Activated T-cell treated with anti-CD3 and anti-CD28 coated beads, Interleukin-2, amount 50 U/mL, for 24 hours (primary cell): ENCODE measurements at regions not wholly inside any gene's neighbourhood (a gene's known extent, or its start where the extent isn't known, plus 50 kb on each side); places are given as distances from the start of the nearest gene placed in this dataset.
"Not testable (repeated sequence)": the region's sequence is repeated elsewhere in the genome, so short reads cannot be mapped to it uniquely, and the experiment has no call there.

Experiments
- DNase-seq: peaks from one replicate; pipeline ENCODE4 v3.0.0-alpha.2; 2020
- H3K27ac Mint-ChIP-seq: 2 replicates; pipeline ENCODE4 v1.8.0; 2020; ENCODE audit warnings: mild to moderate bottlenecking, mixed read lengths
- H3K27me3 Mint-ChIP-seq: 2 replicates; pipeline ENCODE4 v1.8.0; 2020; ENCODE audit warnings: mixed read lengths
- H3K36me3 Mint-ChIP-seq: 2 replicates; pipeline ENCODE4 v1.8.0; 2020; ENCODE audit warnings: low read depth, mixed read lengths
- H3K4me1 Mint-ChIP-seq: 2 replicates; pipeline ENCODE4 v1.8.0; 2020; ENCODE audit warnings: low read depth, mixed read lengths
- H3K4me3 Mint-ChIP-seq: 2 replicates; pipeline ENCODE4 v1.8.0; 2020; ENCODE audit warnings: mild to moderate bottlenecking, moderate library complexity, mixed read lengths
- H3K9me3 Mint-ChIP-seq: 2 replicates; pipeline ENCODE4 v1.8.0; 2020; ENCODE audit warnings: mixed read lengths

DNA sequence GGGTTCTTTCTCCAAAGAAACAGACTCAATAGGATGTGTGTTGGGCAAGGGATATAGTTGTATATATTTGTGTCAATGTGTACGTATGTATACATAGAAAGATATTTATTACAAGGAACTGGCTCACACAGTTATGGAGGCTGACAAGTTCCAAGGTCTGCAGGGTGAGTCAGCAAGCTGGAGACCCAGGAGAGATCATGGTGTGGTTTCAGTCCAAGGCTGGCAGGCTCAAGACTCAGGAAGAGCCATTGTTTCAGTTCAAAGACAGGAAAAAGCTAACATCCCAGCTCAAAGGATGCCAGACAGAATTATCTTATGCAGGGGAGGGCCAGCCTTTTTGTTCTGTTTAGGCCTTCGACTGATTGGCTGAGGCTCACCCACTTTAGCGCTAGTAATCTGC lies 89.9 kb upstream of the RALGAPA2 start:
- Mint-ChIP-seq H3K36me3 (no peaks in the 10 kb centered on the region), H3K4me3 (no peak overlapping the region), H3K27ac (no peak overlapping the region), H3K9me3 (no peaks in the 10 kb centered on the region), H3K4me1 (no peaks in the 10 kb centered on the region), H3K27me3 (peaks cover 7% of the 10 kb centered on the region)
- no peak for DNase-seq

- no peak overlapping the region for H3K4me3 Mint-ChIP-seq
- no peak overlapping the region for H3K27ac Mint-ChIP-seq
- H3K27me3 Mint-ChIP-seq = no peaks in the 10 kb centered on the region
- no peaks in the 10 kb centered on the region for H3K4me1 Mint-ChIP-seq
- H3K9me3 Mint-ChIP-seq = no peaks in the 10 kb centered on the region
- no peaks in the 10 kb centered on the region for H3K36me3 Mint-ChIP-seq
- DNase-seq = no peak
Observed at GRCh38 chr20:20799716-20800312, 87.4 kb upstream of the RALGAPA2 start.

- Mint-ChIP-seq H3K9me3 (no peaks in the 10 kb centered on the region), H3K4me3 (no peak overlapping the region), H3K27me3 (peaks cover 2% of the 10 kb centered on the region), H3K4me1 (no peaks in the 10 kb centered on the region), H3K36me3 (no peaks in the 10 kb centered on the region), H3K27ac (no peak overlapping the region)
- no peak for DNase-seq
Observed at GRCh38 chr20:20797521-20798310, 85.3 kb upstream of the RALGAPA2 start.

- Mint-ChIP-seq H3K27me3 (peaks cover 2% of the 10 kb centered on the region), H3K4me1 (no peaks in the 10 kb centered on the region), H3K4me3 (no peak overlapping the region), H3K9me3 (no peaks in the 10 kb centered on the region), H3K27ac (no peak overlapping the region), H3K36me3 (no peaks in the 10 kb centered on the region)
- no peak for DNase-seq
Observed at GRCh38 chr20:20796766-20797440, 84.5 kb upstream of the RALGAPA2 start.

GRCh38 chr20:20795721-20796120 lies 83.3 kb upstream of the RALGAPA2 start:
- no peaks in the 10 kb centered on the region for H3K4me1 Mint-ChIP-seq
- H3K27me3 Mint-ChIP-seq = peaks cover 2% of the 10 kb centered on the region
- DNase-seq = no peak
- no peaks in the 10 kb centered on the region for H3K9me3 Mint-ChIP-seq
- no peak overlapping the region for H3K27ac Mint-ChIP-seq
- H3K36me3 Mint-ChIP-seq = no peaks in the 10 kb centered on the region
- H3K4me3 Mint-ChIP-seq = no peak overlapping the region

- H3K27ac Mint-ChIP-seq = no peak overlapping the region
- H3K4me3 Mint-ChIP-seq = no peak overlapping the region
- no peaks in the 10 kb centered on the region for H3K4me1 Mint-ChIP-seq
- no peaks in the 10 kb centered on the region for H3K9me3 Mint-ChIP-seq
- H3K27me3 Mint-ChIP-seq = peaks cover 2% of the 10 kb centered on the region
- DNase-seq = no peak
- no peaks in the 10 kb centered on the region for H3K36me3 Mint-ChIP-seq
Observed at GRCh38 chr20:20795119-20795518, 82.7 kb upstream of the RALGAPA2 start.

- Mint-ChIP-seq H3K4me1 (no peaks in the 10 kb centered on the region), H3K27me3 (peaks cover 2% of the 10 kb centered on the region), H3K27ac (no peak overlapping the region), H3K4me3 (no peak overlapping the region), H3K9me3 (no peaks in the 10 kb centered on the region), H3K36me3 (no peaks in the 10 kb centered on the region)
- DNase-seq = no peak
Observed at GRCh38 chr20:20793591-20793990, 81.1 kb upstream of the RALGAPA2 start.

GRCh38 chr20:20791664-20792568 lies 79.5 kb upstream of the RALGAPA2 start:
- no peak overlapping the region for H3K27ac Mint-ChIP-seq

DNA sequence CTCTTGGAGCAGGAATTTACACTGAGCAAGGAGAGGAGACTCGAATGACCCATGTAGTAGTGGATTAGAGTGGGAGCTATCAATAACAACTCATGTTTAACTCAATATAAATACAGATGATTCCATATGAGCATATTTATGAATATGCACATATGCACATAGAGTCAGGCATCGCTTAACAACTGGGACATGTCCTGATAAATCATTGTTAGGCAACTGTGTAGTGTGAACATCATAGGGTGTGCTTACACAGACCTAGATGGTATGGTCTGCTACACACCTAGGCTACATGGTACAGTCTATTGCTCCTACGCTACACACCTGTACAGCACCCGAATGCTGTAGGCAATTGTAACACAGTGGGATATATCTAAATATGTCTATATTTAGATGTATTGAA lies 75.9 kb upstream of the RALGAPA2 start:
- no peaks in the 10 kb centered on the region for H3K4me1 Mint-ChIP-seq
- H3K36me3 Mint-ChIP-seq = no peaks in the 10 kb centered on the region
- no peak overlapping the region for H3K4me3 Mint-ChIP-seq
- peaks cover 4% of the 10 kb centered on the region for H3K27me3 Mint-ChIP-seq
- no peaks in the 10 kb centered on the region for H3K9me3 Mint-ChIP-seq
- DNase-seq = no peak
- H3K27ac Mint-ChIP-seq = no peak overlapping the region

More at GRCh38 chr20:20791664-20792568, 79.5 kb upstream of the RALGAPA2 start:
- peaks cover 5% of the 10 kb centered on the region for H3K27me3 Mint-ChIP-seq
- H3K4me1 Mint-ChIP-seq = no peaks in the 10 kb centered on the region
- H3K36me3 Mint-ChIP-seq = no peaks in the 10 kb centered on the region
- no peak for DNase-seq
- H3K9me3 Mint-ChIP-seq = no peaks in the 10 kb centered on the region
- H3K4me3 Mint-ChIP-seq = no peak overlapping the region

GRCh38 chr20:20786428-20786827 lies 74.0 kb upstream of the RALGAPA2 start:
- Mint-ChIP-seq H3K9me3 (no peaks in the 10 kb centered on the region), H3K4me1 (no peaks in the 10 kb centered on the region), H3K27me3 (peaks cover 7% of the 10 kb centered on the region), H3K4me3 (no peak overlapping the region), H3K36me3 (no peaks in the 10 kb centered on the region), H3K27ac (no peak overlapping the region)
- DNase-seq = no peak

DNA sequence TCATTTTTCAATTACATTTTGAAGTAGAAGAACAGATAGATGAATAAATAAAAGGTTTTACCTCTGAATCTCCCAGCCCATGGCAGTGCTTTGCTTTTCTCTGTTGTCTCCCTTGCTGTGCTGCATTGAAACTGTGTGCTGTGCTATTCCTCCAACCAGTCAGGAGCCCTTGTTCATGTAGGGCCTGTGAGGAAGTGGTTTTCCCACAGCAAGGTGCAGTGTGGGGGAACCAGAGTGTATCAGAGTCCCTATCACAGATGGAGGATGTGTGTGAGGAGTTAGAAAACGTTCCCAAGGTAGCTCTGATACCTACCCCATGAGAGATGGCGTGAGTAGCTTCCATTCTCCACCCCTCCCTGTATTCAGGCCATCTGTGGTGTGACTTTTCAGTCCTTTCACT lies 72.8 kb upstream of the RALGAPA2 start:
- Mint-ChIP-seq H3K9me3 (no peaks in the 10 kb centered on the region), H3K27me3 (peaks cover 11% of the 10 kb centered on the region), H3K27ac (no peak overlapping the region), H3K36me3 (no peaks in the 10 kb centered on the region), H3K4me3 (no peak overlapping the region), H3K4me1 (no peaks in the 10 kb centered on the region)
- DNase-seq = no peak

DNA sequence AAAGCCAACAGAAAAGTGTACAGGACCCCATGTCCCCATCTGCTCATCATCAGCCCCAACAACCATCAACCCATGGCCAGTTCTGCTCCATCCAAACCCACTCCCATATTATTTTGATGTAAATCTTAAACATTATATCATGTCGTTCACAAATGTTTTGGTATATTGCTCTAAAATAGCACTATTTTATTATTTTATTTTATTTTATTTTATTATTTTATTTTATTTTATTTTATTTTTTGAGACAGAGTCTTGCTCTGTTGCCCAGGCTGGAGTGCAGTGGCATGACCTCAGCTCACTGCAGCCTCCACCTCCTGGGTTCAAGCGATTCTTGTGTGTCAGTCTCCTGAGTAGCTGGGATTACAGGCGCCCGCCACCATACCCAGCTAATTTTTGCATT lies 72.0 kb upstream of the RALGAPA2 start:
- H3K9me3 Mint-ChIP-seq, H3K27ac Mint-ChIP-seq, H3K4me3 Mint-ChIP-seq, H3K36me3 Mint-ChIP-seq, DNase-seq, H3K4me1 Mint-ChIP-seq: not testable (repeated sequence)
- peaks cover 11% of the 10 kb centered on the region for H3K27me3 Mint-ChIP-seq

GRCh38 chr20:20783450-20783849 lies 71.0 kb upstream of the RALGAPA2 start:
- Mint-ChIP-seq H3K27me3 (peaks cover 14% of the 10 kb centered on the region), H3K27ac (no peak overlapping the region), H3K36me3 (no peaks in the 10 kb centered on the region), H3K9me3 (no peaks in the 10 kb centered on the region), H3K4me3 (no peak overlapping the region), H3K4me1 (no peaks in the 10 kb centered on the region)
- no peak for DNase-seq

DNA sequence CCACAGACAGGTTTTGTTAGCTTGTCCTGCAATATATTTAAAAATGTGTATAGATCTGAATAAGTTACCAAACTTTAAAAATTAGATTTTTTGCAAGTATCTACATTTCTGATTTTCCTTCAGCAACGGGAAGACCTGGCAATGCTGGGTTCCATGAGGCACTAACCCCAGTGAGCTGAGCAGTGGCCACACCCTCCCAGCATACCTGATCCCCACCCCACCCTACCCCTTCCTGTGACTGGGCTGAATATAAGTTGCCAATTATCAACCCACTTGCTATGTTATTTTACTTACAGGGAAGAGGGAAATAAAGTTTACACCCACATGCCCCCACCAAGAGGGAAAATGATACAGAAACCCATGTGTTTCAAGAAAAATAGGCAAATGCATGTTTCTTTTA lies 70.3 kb upstream of the RALGAPA2 start:
- H3K36me3 Mint-ChIP-seq = no peaks in the 10 kb centered on the region
- H3K9me3 Mint-ChIP-seq = no peaks in the 10 kb centered on the region
- no peak overlapping the region for H3K27ac Mint-ChIP-seq
- H3K27me3 Mint-ChIP-seq = peaks cover 13% of the 10 kb centered on the region
- H3K4me1 Mint-ChIP-seq = no peaks in the 10 kb centered on the region
- no peak overlapping the region for H3K4me3 Mint-ChIP-seq
- DNase-seq = no peak
